Type B pancreatic cell (in vitro differentiated cells): ENCODE measurements at regions not wholly inside any gene's neighbourhood (a gene's known extent, or its start where the extent isn't known, plus 50 kb on each side); places are given as distances from the start of the nearest gene placed in this dataset.
"Not testable (repeated sequence)": the region's sequence is repeated elsewhere in the genome, so short reads cannot be mapped to it uniquely, and the experiment has no call there.

Experiments
- DNase-seq: peaks from one replicate; pipeline ENCODE4 v3.0.0; 2021; ENCODE audit warnings: mixed read lengths; ENCODE audit not compliant: unreplicated experiment; ENCODE audit errors: extremely low spot score
- H3K27ac Mint-ChIP-seq: 2 replicates; pipeline ENCODE4 v1.8.0; 2021; ENCODE audit warnings: mild to moderate bottlenecking, mixed read lengths
- H3K27me3 Mint-ChIP-seq: 2 replicates; pipeline ENCODE4 v1.8.0; 2021; ENCODE audit warnings: mixed read lengths
- H3K36me3 Mint-ChIP-seq: 2 replicates; pipeline ENCODE4 v1.8.0; 2021; ENCODE audit warnings: mixed read lengths
- H3K4me1 Mint-ChIP-seq: one replicate; pipeline ENCODE4 v1.8.0; 2021; ENCODE audit warnings: mixed read lengths; ENCODE audit not compliant: unreplicated experiment
- H3K4me3 Mint-ChIP-seq: 2 replicates; pipeline ENCODE4 v1.8.0; 2021; ENCODE audit warnings: mild to moderate bottlenecking, mixed read lengths
- H3K9me3 Mint-ChIP-seq: 2 replicates; pipeline ENCODE4 v1.8.0; 2021; ENCODE audit warnings: mixed read lengths
- CTCF ChIP-seq: fragments of 200-600 bp; sonication (generic); conservative IDR thresholded peaks from 2 replicates; pipeline ENCODE4 v1.5.0; 2021; ENCODE audit warnings: antibody characterized with exemption, mild to moderate bottlenecking

GRCh38 chr7:91717681-91718470, 162.6 kb downstream of the MTERF1 start:
- no peak for DNase-seq
- no peaks in the 10 kb centered on the region for H3K4me1 Mint-ChIP-seq
- H3K36me3 Mint-ChIP-seq: no peaks in the 10 kb centered on the region
- no peaks in the 10 kb centered on the region for H3K27me3 Mint-ChIP-seq
- TF ChIP-seq CTCF: no peak
- peaks cover 14% of the 10 kb centered on the region for H3K9me3 Mint-ChIP-seq
- no peak overlapping the region for H3K4me3 Mint-ChIP-seq
- H3K27ac Mint-ChIP-seq: no peak overlapping the region

GRCh38 chr7:91719008-91719407, 161.5 kb downstream of the MTERF1 start:
- H3K4me3 Mint-ChIP-seq: no peak overlapping the region

GRCh38 chr7:91720260-91720937, 160.1 kb downstream of the MTERF1 start:
- TF ChIP-seq CTCF: no peak
- no peak overlapping the region for H3K4me3 Mint-ChIP-seq
- H3K36me3 Mint-ChIP-seq: no peaks in the 10 kb centered on the region
- H3K27me3 Mint-ChIP-seq: no peaks in the 10 kb centered on the region
- H3K27ac Mint-ChIP-seq: no peak overlapping the region
- H3K4me1 Mint-ChIP-seq: no peaks in the 10 kb centered on the region
- peaks cover 22% of the 10 kb centered on the region for H3K9me3 Mint-ChIP-seq
- no peak for DNase-seq

More at GRCh38 chr7:91719008-91719407, 161.5 kb downstream of the MTERF1 start:
- H3K4me1 Mint-ChIP-seq: no peaks in the 10 kb centered on the region
- no peak overlapping the region for H3K27ac Mint-ChIP-seq
- no peak for TF ChIP-seq CTCF
- H3K9me3 Mint-ChIP-seq: peaks cover 22% of the 10 kb centered on the region
- H3K27me3 Mint-ChIP-seq: no peaks in the 10 kb centered on the region
- no peak for DNase-seq
- no peaks in the 10 kb centered on the region for H3K36me3 Mint-ChIP-seq

GRCh38 chr7:91722831-91723230, 157.7 kb downstream of the MTERF1 start:
- TF ChIP-seq CTCF: no peak
- H3K27ac Mint-ChIP-seq: no peak overlapping the region
- no peaks in the 10 kb centered on the region for H3K36me3 Mint-ChIP-seq
- H3K27me3 Mint-ChIP-seq: no peaks in the 10 kb centered on the region
- no peaks in the 10 kb centered on the region for H3K4me1 Mint-ChIP-seq
- no peak for DNase-seq
- no peak overlapping the region for H3K4me3 Mint-ChIP-seq
- peaks cover 17% of the 10 kb centered on the region for H3K9me3 Mint-ChIP-seq

GRCh38 chr7:91729046-91729445, 151.5 kb downstream of the MTERF1 start:
- H3K27ac Mint-ChIP-seq, H3K4me3 Mint-ChIP-seq, H3K4me1 Mint-ChIP-seq, H3K9me3 Mint-ChIP-seq, H3K36me3 Mint-ChIP-seq, H3K27me3 Mint-ChIP-seq, DNase-seq: not testable (repeated sequence)

- peaks cover 9% of the 10 kb centered on the region for H3K9me3 Mint-ChIP-seq
- no peaks in the 10 kb centered on the region for H3K36me3 Mint-ChIP-seq
- H3K4me1 Mint-ChIP-seq: no peaks in the 10 kb centered on the region
- no peak overlapping the region for H3K4me3 Mint-ChIP-seq
- DNase-seq: no peak
- TF ChIP-seq CTCF: no peak
- no peaks in the 10 kb centered on the region for H3K27me3 Mint-ChIP-seq
- H3K27ac Mint-ChIP-seq: no peak overlapping the region
Observed at GRCh38 chr7:91731976-91732375, 148.5 kb downstream of the MTERF1 start.
